H1 (cell line): ENCODE measurements at regions not wholly inside any gene's neighbourhood (a gene's known extent, or its start where the extent isn't known, plus 50 kb on each side); places are given as distances from the start of the nearest gene placed in this dataset.

Experiments used
- CTCF ChIA-PET: fragments of 300-600 bp; sonication (Branson Sonifier 250); formaldehyde crosslinking; loops from one replicate; lab custom pipeline; 2021; ENCODE audit not compliant: partially characterized antibody; lab: Charles Lee
- POLR2A ChIA-PET: fragments of 300-600 bp; sonication (Branson Sonifier 250); formaldehyde crosslinking; loops from one replicate; lab custom pipeline; 2021; ENCODE audit warnings: inconsistent platforms; ENCODE audit not compliant: partially characterized antibody; lab: Charles Lee
- DNase-seq, 2 experiments: peaks; one replicate each; pipeline versions ENCODE4 v3.0.0 to v3.0.0-alpha.2; 2010 to 2022; ENCODE audit warnings: low spot score in 2 of 2, low read depth in 1 of 2, mixed read lengths in 1 of 2
- FAIRE-seq: peaks from 2 replicates; lab custom pipeline; 2011; peaks lifted over from hg19 to GRCh38; lab: Jason Lieb, UNC
- H2AFZ ChIP-seq: 2 replicates; pipeline ENCODE4 v1.8.1; 2012; ENCODE audit warnings: low read length, inconsistent platforms
- H2AK5ac ChIP-seq: 2 replicates; pipeline ENCODE4 v1.6.1; 2013; ENCODE audit warnings: low read depth, low read length
- H2BK120ac ChIP-seq: replicated peaks from 2 replicates; pipeline ENCODE3; 2013; ENCODE audit warnings: low read depth, low read length, inconsistent platforms
- H2BK12ac ChIP-seq: 2 replicates; pipeline ENCODE4 v1.6.1; 2013; ENCODE audit warnings: low read depth, low read length
- H2BK15ac ChIP-seq: 2 replicates; pipeline ENCODE4 v1.6.1; 2013; ENCODE audit warnings: low read length
- H2BK20ac ChIP-seq: 2 replicates; pipeline ENCODE4 v1.6.1; 2013; ENCODE audit warnings: low read length
- H2BK5ac ChIP-seq: 2 replicates; pipeline ENCODE4 v1.6.1; 2013; ENCODE audit warnings: low read depth, low read length
- H3K14ac ChIP-seq: 2 replicates; pipeline ENCODE4 v1.6.1; 2013; ENCODE audit warnings: inconsistent platforms; ENCODE audit not compliant: insufficient read length
- H3K18ac ChIP-seq: 2 replicates; pipeline ENCODE4 v1.6.1; 2013; ENCODE audit warnings: low read length; ENCODE audit errors: extremely low read depth
- H3K23ac ChIP-seq: 2 replicates; pipeline ENCODE4 v1.6.1; 2013; ENCODE audit warnings: inconsistent platforms; ENCODE audit not compliant: insufficient read length
- H3K23me2 ChIP-seq: 2 replicates; pipeline ENCODE4 v1.6.1; 2013; ENCODE audit warnings: low read depth, low read length
- H3K27ac ChIP-seq: 2 replicates; pipeline ENCODE4 v1.6.1; 2011; ENCODE audit warnings: low read depth, low read length, inconsistent platforms
- H3K27me3 ChIP-seq, 4 experiments: replicated peaks in 1 of 4; 1 replicate in 1 of 4; 2 replicates in 3 of 4; pipeline versions ENCODE4 v1.6.1 to v1.8.1; 2011 to 2013; ENCODE audit warnings: low read length in 3 of 4, mild to moderate bottlenecking in 3 of 4, inconsistent platforms in 2 of 4, mixed read lengths in 2 of 4, moderate library complexity in 1 of 4; ENCODE audit not compliant: control insufficient read depth in 3 of 4, insufficient read depth in 3 of 4; ENCODE audit errors: extremely low read depth in 1 of 4
- H3K36me3 ChIP-seq, 4 experiments: 2 replicates each; pipeline versions ENCODE4 v1.6.1 to v1.8.1; 2011 to 2013; ENCODE audit warnings: mild to moderate bottlenecking in 4 of 4, low read length in 3 of 4, moderate library complexity in 2 of 4, control low read depth in 1 of 4, inconsistent platforms in 1 of 4; ENCODE audit not compliant: insufficient read depth in 4 of 4, control insufficient read depth in 2 of 4
- H3K4ac ChIP-seq: replicated peaks from 2 replicates; pipeline ENCODE3; 2013; ENCODE audit warnings: low read length, low read depth, mixed read lengths, inconsistent platforms; ENCODE audit not compliant: insufficient read length
- H3K4me1 ChIP-seq, 4 experiments: replicated peaks in 1 of 4; 1 replicate in 1 of 4; 2 replicates in 3 of 4; pipeline versions ENCODE4 v1.6.1 to v1.8.1; 2011 to 2013; ENCODE audit warnings: low read length in 3 of 4, inconsistent platforms in 2 of 4, mixed read lengths in 1 of 4; ENCODE audit not compliant: insufficient read depth in 4 of 4, control insufficient read depth in 3 of 4
- H3K4me2 ChIP-seq, 2 experiments: 2 replicates each; pipeline versions ENCODE4 v1.6.1 to v1.8.1; 2011 to 2013; ENCODE audit warnings: low read depth in 2 of 2, low read length in 2 of 2, control low read depth in 1 of 2, inconsistent platforms in 1 of 2, mild to moderate bottlenecking in 1 of 2; ENCODE audit not compliant: insufficient read depth in 1 of 2
- H3K4me3 ChIP-seq, 4 experiments: fragments of 200-600, 300-600 bp in 1 of 4; sonication (generic), shearing (Covaris generic), sonication (Bioruptor Twin) in 1 of 4; 2 replicates each; pipeline versions ENCODE4 v1.5.1 to v1.8.1; 2011 to 2016; ENCODE audit warnings: low read length in 4 of 4, low read depth in 3 of 4, control low read depth in 2 of 4, inconsistent platforms in 2 of 4, mild to moderate bottlenecking in 2 of 4, mixed read lengths in 1 of 4, moderate library complexity in 1 of 4; ENCODE audit not compliant: insufficient read depth in 2 of 4; ENCODE audit errors: extremely low read depth in 1 of 4
- H3K56ac ChIP-seq: replicated peaks from 2 replicates; pipeline ENCODE3; 2013; ENCODE audit warnings: low read depth, mild to moderate bottlenecking, mixed read lengths, low read length, inconsistent platforms; ENCODE audit not compliant: insufficient read length
- H3K79me1 ChIP-seq: 2 replicates; pipeline ENCODE4 v1.6.1; 2013; ENCODE audit warnings: low read depth, low read length, control low read depth
- H3K79me2 ChIP-seq, 2 experiments: 2 replicates each; pipeline versions ENCODE4 v1.6.1 to v1.8.1; 2012 to 2013; ENCODE audit warnings: low read length in 2 of 2, mild to moderate bottlenecking in 2 of 2, inconsistent platforms in 1 of 2; ENCODE audit not compliant: insufficient read depth in 2 of 2, control insufficient read depth in 1 of 2
- H3K9ac ChIP-seq, 4 experiments: replicated peaks in 1 of 4; 1 replicate in 1 of 4; 2 replicates in 3 of 4; pipeline versions ENCODE4 v1.6.1 to v1.8.1; 2011 to 2013; ENCODE audit warnings: low read depth in 3 of 4, low read length in 3 of 4, control low read depth in 2 of 4, mild to moderate bottlenecking in 2 of 4, moderate library complexity in 2 of 4, inconsistent platforms in 1 of 4; ENCODE audit errors: extremely low read depth in 1 of 4
- H3K9me3 ChIP-seq, 2 experiments: 2 replicates each; pipeline versions ENCODE4 v1.6.1 to v1.8.1; 2012 to 2013; ENCODE audit warnings: mild to moderate bottlenecking in 2 of 2, moderate library complexity in 2 of 2, control low read depth in 1 of 2, inconsistent platforms in 1 of 2, low read depth in 1 of 2, low read length in 1 of 2, mixed read lengths in 1 of 2; ENCODE audit not compliant: insufficient read depth in 2 of 2
- H4K20me1 ChIP-seq, 2 experiments: replicated peaks in 1 of 2; 2 replicates each; pipeline versions ENCODE3 to v1.8.1; 2011 to 2013; ENCODE audit warnings: inconsistent platforms in 2 of 2, low read length in 2 of 2, mild to moderate bottlenecking in 1 of 2; ENCODE audit not compliant: insufficient read depth in 2 of 2, control insufficient read depth in 1 of 2
- H4K5ac ChIP-seq: 2 replicates; pipeline ENCODE4 v1.6.1; 2013; ENCODE audit warnings: low read length, low read depth, mixed read lengths, inconsistent platforms; ENCODE audit not compliant: insufficient read length
- H4K8ac ChIP-seq: 2 replicates; pipeline ENCODE4 v1.8.0; 2013; ENCODE audit warnings: mild to moderate bottlenecking, moderate library complexity, low read length, inconsistent platforms; ENCODE audit not compliant: insufficient read depth; ENCODE audit errors: extremely low read depth
- H4K91ac ChIP-seq: replicated peaks from 2 replicates; pipeline ENCODE3; 2013; ENCODE audit warnings: low read length, mixed read lengths, inconsistent platforms; ENCODE audit not compliant: insufficient read length
- NRF1 ChIP-seq: IDR thresholded peaks from 2 replicates; pipeline ENCODE4 v1.6.1; 2011; ENCODE audit warnings: mild to moderate bottlenecking, low read depth, low read length, improper control_type of control experiment
- SP2 ChIP-seq: IDR thresholded peaks from 2 replicates; pipeline ENCODE4 v1.6.1; 2012; ENCODE audit warnings: mild to moderate bottlenecking, low read length, inconsistent platforms

DNA sequence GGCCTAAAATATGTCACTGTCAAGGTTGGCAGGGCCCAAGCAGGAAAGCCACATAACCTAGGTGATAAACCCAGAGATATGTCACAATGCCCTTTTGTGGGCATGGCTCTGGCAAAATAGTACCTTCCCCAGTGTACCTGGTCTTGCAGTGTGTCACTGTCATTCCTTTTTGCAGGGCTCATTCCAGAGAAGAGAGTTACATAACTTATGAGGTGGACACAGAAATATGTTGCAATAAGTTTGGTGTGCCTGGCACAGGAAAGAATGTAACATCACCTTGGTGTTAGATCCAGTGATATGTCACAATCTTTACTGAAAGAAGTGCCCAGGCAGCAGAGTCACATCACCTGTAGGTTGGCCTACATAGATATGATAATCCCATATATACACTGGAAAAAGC is 910.8 kb upstream of the TSPY4 start:
- H3K23me2 ChIP-seq: no peaks in the 10 kb centered on the region
- no peak for FAIRE-seq
- no peak overlapping the region for H2BK120ac ChIP-seq
- H2AK5ac ChIP-seq: no peak overlapping the region
- TF ChIP-seq NRF1 (no peak), SP2 (no peak)
- no peak overlapping the region for H3K4ac ChIP-seq
- no peak overlapping the region for H3K56ac ChIP-seq
- no peak overlapping the region for H3K9ac ChIP-seq
- H4K20me1 ChIP-seq: no peaks in the 10 kb centered on the region
- no peak for DNase-seq
- H3K4me2 ChIP-seq: no peak overlapping the region
- no peak overlapping the region for H3K18ac ChIP-seq
- no peak overlapping the region for H2BK5ac ChIP-seq
- no peaks in the 10 kb centered on the region for H3K79me2 ChIP-seq
- POLR2A ChIA-PET: no interaction called here
- no peak overlapping the region for H3K27ac ChIP-seq
- H3K4me3 ChIP-seq: no peak overlapping the region
- no peak overlapping the region for H3K14ac ChIP-seq
- H2AFZ ChIP-seq: no peak overlapping the region
- peaks cover 13 to 36% of the 10 kb centered on the region in 2 experiments; a peak in 3 of 4 replicates for H3K9me3 ChIP-seq
- no peak overlapping the region for H2BK15ac ChIP-seq
- no peaks in the 10 kb centered on the region for H3K4me1 ChIP-seq
- H3K23ac ChIP-seq: no peak overlapping the region
- no peak overlapping the region for H2BK12ac ChIP-seq
- H4K91ac ChIP-seq: no peak overlapping the region
- no peaks in the 10 kb centered on the region for H3K27me3 ChIP-seq
- CTCF ChIA-PET: no interaction called here
- H2BK20ac ChIP-seq: no peak overlapping the region
- no peaks in the 10 kb centered on the region for H3K36me3 ChIP-seq
- no peaks in the 10 kb centered on the region for H3K79me1 ChIP-seq
- no peak overlapping the region for H4K8ac ChIP-seq
- no peak overlapping the region for H4K5ac ChIP-seq
